CD14-positive monocyte (primary cell): ENCODE measurements at regions not wholly inside any gene's neighbourhood (a gene's known extent, or its start where the extent isn't known, plus 50 kb on each side); places are given as distances from the start of the nearest gene placed in this dataset.

Experiments used
- DNase-seq, 3 donors: peaks; one replicate each; pipeline ENCODE4 v3.0.0-alpha.2; 2011 to 2022
- H2AFZ ChIP-seq: 2 replicates; pipeline ENCODE4 v1.6.0; 2012; ENCODE audit warnings: mild to moderate bottlenecking, low read depth, low read length, inconsistent platforms; ENCODE audit not compliant: insufficient read depth, poor library complexity, severe bottlenecking
- H3K27ac ChIP-seq, 2 donors: 1 replicate in 1 of 2; 2 replicates in 1 of 2; pipeline ENCODE4 v1.5.1; 2012 to 2013; ENCODE audit warnings: low read length in 2 of 2, control low read depth in 1 of 2, inconsistent platforms in 1 of 2, low read depth in 1 of 2, mild to moderate bottlenecking in 1 of 2
- H3K27me3 ChIP-seq, 2 donors: one replicate each; pipeline versions ENCODE4 v1.6.0 to v1.6.1; 2011 to 2013; ENCODE audit warnings: low read length in 2 of 2; ENCODE audit not compliant: control insufficient read depth in 2 of 2, insufficient read depth in 2 of 2
- H3K36me3 ChIP-seq, 2 donors: replicated peaks in 1 of 2; 1 replicate in 1 of 2; 2 replicates in 1 of 2; pipeline versions ENCODE4 v1.5.1 to v1.6.1; 2012 to 2013; ENCODE audit warnings: low read length in 2 of 2, control low read depth in 1 of 2, inconsistent platforms in 1 of 2, mild to moderate bottlenecking in 1 of 2; ENCODE audit not compliant: insufficient read depth in 2 of 2, control insufficient read depth in 1 of 2
- H3K4me1 ChIP-seq, 2 donors: 1 replicate in 1 of 2; 2 replicates in 1 of 2; pipeline versions ENCODE4 v1.5.1 to v1.6.1; 2012 to 2013; ENCODE audit warnings: low read length in 2 of 2, control low read depth in 1 of 2, inconsistent platforms in 1 of 2, mild to moderate bottlenecking in 1 of 2, moderate library complexity in 1 of 2; ENCODE audit not compliant: insufficient read depth in 2 of 2, control insufficient read depth in 1 of 2
- H3K4me2 ChIP-seq: replicated peaks from 2 replicates; pipeline ENCODE3; 2012; ENCODE audit warnings: low read length, moderate library complexity, mild to moderate bottlenecking; ENCODE audit not compliant: poor library complexity, severe bottlenecking; ENCODE audit errors: extremely low read depth
- H3K4me3 ChIP-seq, 3 experiments: fragments of 200-600 bp in 1 of 3; sonication (generic) in 1 of 3; replicated peaks in 1 of 3; 1 replicate in 2 of 3; 2 replicates in 1 of 3; pipeline ENCODE4 v1.5.1; 2011 to 2013; ENCODE audit warnings: low read length in 3 of 3, mild to moderate bottlenecking in 3 of 3, control low read depth in 2 of 3, low read depth in 2 of 3, inconsistent platforms in 1 of 3, moderate library complexity in 1 of 3
- H3K79me2 ChIP-seq: 2 replicates; pipeline ENCODE4 v1.6.0; 2012; ENCODE audit warnings: mild to moderate bottlenecking, control low read depth, inconsistent platforms, low read length, moderate library complexity; ENCODE audit not compliant: insufficient read depth
- H3K9ac ChIP-seq: 2 replicates; pipeline ENCODE4 v1.6.0; 2017; ENCODE audit warnings: low read length, mild to moderate bottlenecking; ENCODE audit not compliant: insufficient read depth, poor library complexity, severe bottlenecking
- H3K9me3 ChIP-seq, 2 donors: replicated peaks in 1 of 2; 1 replicate in 1 of 2; 2 replicates in 1 of 2; pipeline versions ENCODE4 v1.5.1 to v1.6.1; 2012 to 2013; ENCODE audit warnings: low read length in 2 of 2, control low read depth in 1 of 2; ENCODE audit not compliant: control insufficient read depth in 1 of 2, insufficient read depth in 1 of 2
- H4K20me1 ChIP-seq: 2 replicates; pipeline ENCODE4 v1.6.0; 2012; ENCODE audit warnings: mild to moderate bottlenecking, low read length, control low read depth, moderate library complexity; ENCODE audit not compliant: insufficient read depth
- H3K27ac Mint-ChIP-seq, 7 donors: one replicate each; pipeline ENCODE4 v1.8.0; 2020; ENCODE audit warnings: mild to moderate bottlenecking in 7 of 7, mixed read lengths in 7 of 7, moderate library complexity in 6 of 7, inconsistent platforms in 2 of 7
- H3K27me3 Mint-ChIP-seq, 3 donors: one replicate each; pipeline ENCODE4 v1.8.0; 2021 to 2022; ENCODE audit warnings: low read depth in 3 of 3, mild to moderate bottlenecking in 3 of 3, mixed read lengths in 3 of 3, moderate library complexity in 3 of 3, inconsistent platforms in 1 of 3
- H3K36me3 Mint-ChIP-seq, 2 donors: one replicate each; pipeline ENCODE4 v1.8.0; 2020; ENCODE audit warnings: mixed read lengths in 2 of 2, inconsistent platforms in 1 of 2, mild to moderate bottlenecking in 1 of 2
- H3K4me1 Mint-ChIP-seq: one replicate; pipeline ENCODE4 v1.8.0; 2020; ENCODE audit warnings: mild to moderate bottlenecking, mixed read lengths
- H3K4me3 Mint-ChIP-seq, 2 donors: one replicate each; pipeline ENCODE4 v1.8.0; 2020; ENCODE audit warnings: mild to moderate bottlenecking in 2 of 2, mixed read lengths in 2 of 2, moderate library complexity in 1 of 2
- H3K9me3 Mint-ChIP-seq, 7 donors: one replicate each; pipeline ENCODE4 v1.8.0; 2020 to 2022; ENCODE audit warnings: mixed read lengths in 7 of 7, mild to moderate bottlenecking in 6 of 7, moderate library complexity in 6 of 7, inconsistent platforms in 2 of 7
- WGBS: methylation state at CpG from one replicate; pipeline ENCODE4 v1.1.5; 2013; ENCODE audit warnings: missing lambda C conversion rate; ENCODE audit not compliant: insufficient coverage; 5-methylcytosine and 5-hydroxymethylcytosine counted together
- intact Hi-C, 2 donors: fragments of 100-400 bp; cut with micrococcal nuclease; formaldehyde crosslinking; loops; one replicate each; pipeline versions ENCODE4 v1.15.0 to v1.15.1; 2023
- TF ChIP-seq, protein P1 (sequence below): fragments of 200-600 bp; IDR thresholded peaks from one replicate; pipeline ENCODE4 v1.8.0; 2022; ENCODE audit warnings: antibody characterized with exemption, mild to moderate bottlenecking

DNA sequence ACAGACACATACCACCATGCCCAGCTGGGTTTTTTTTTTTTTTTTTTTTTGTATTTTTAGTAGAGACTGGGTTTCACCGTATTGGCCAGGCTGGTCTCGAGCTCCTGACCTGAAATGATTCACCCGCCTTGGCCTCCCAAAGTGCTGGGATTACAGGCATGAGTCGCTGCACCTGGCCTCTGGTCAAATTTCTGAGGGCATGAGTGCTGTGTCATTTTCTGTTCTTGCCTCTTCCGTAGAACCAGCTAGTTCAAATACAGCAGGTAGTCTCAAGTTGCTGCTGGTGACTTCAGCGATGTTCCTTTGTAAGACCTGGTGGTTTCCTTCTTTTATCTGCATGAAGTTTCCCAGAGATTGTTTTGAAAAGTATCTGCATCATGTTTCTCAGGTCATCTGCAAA lies 134.8 kb upstream of the SHH start:
- H3K27ac Mint-ChIP-seq = no peak overlapping the region
- H3K27me3 Mint-ChIP-seq = peaks cover 3 to 4% (median 3%) of the 10 kb centered on the region in 3 donors
- Histone ChIP-seq H3K9me3 (peaks cover 7 to 14% of the 10 kb centered on the region in 2 donors), H3K4me2 (no peak overlapping the region), H3K27ac (no peak overlapping the region), H3K9ac (no peak overlapping the region), H3K27me3 (no peaks in the 10 kb centered on the region), H3K79me2 (no peaks in the 10 kb centered on the region), H3K36me3 (no peaks in the 10 kb centered on the region), H4K20me1 (no peaks in the 10 kb centered on the region), H3K4me3 (no peak overlapping the region), H2AFZ (no peak overlapping the region), H3K4me1 (no peaks in the 10 kb centered on the region)
- DNase-seq = no peak
- TF ChIP-seq, protein P1, sequence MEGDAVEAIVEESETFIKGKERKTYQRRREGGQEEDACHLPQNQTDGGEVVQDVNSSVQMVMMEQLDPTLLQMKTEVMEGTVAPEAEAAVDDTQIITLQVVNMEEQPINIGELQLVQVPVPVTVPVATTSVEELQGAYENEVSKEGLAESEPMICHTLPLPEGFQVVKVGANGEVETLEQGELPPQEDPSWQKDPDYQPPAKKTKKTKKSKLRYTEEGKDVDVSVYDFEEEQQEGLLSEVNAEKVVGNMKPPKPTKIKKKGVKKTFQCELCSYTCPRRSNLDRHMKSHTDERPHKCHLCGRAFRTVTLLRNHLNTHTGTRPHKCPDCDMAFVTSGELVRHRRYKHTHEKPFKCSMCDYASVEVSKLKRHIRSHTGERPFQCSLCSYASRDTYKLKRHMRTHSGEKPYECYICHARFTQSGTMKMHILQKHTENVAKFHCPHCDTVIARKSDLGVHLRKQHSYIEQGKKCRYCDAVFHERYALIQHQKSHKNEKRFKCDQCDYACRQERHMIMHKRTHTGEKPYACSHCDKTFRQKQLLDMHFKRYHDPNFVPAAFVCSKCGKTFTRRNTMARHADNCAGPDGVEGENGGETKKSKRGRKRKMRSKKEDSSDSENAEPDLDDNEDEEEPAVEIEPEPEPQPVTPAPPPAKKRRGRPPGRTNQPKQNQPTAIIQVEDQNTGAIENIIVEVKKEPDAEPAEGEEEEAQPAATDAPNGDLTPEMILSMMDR = no peak
- 98% methylated on average over 5 of the region's 6 CpGs for WGBS
- intact Hi-C loops = no loop called here
- peaks cover 9 to 21% (median 12%) of the 10 kb centered on the region in 7 donors for H3K9me3 Mint-ChIP-seq
- H3K36me3 Mint-ChIP-seq = no peaks in the 10 kb centered on the region
- no peak overlapping the region for H3K4me3 Mint-ChIP-seq
- H3K4me1 Mint-ChIP-seq = no peaks in the 10 kb centered on the region

- H3K9ac ChIP-seq = no peak overlapping the region
Measured at GRCh38 chr7:155945670-155946325, 133.5 kb upstream of the SHH start.

More at GRCh38 chr7:155945670-155946325, 133.5 kb upstream of the SHH start:
- Mint-ChIP-seq H3K9me3 (peaks cover 8 to 19% (median 10%) of the 10 kb centered on the region in 7 donors), H3K27ac (peak overlapping the region in 1 of 7 donors; percentile 61), H3K27me3 (peaks cover 1 to 3% (median 2%) of the 10 kb centered on the region in 3 donors), H3K36me3 (no peaks in the 10 kb centered on the region), H3K4me3 (no peak overlapping the region), H3K4me1 (no peaks in the 10 kb centered on the region)
- Histone ChIP-seq H4K20me1 (no peaks in the 10 kb centered on the region), H3K36me3 (no peaks in the 10 kb centered on the region), H3K4me3 (no peak overlapping the region), H3K4me2 (no peak overlapping the region), H3K27me3 (no peaks in the 10 kb centered on the region), H3K27ac (no peak overlapping the region), H3K79me2 (no peaks in the 10 kb centered on the region), H2AFZ (no peak overlapping the region), H3K4me1 (no peaks in the 10 kb centered on the region), H3K9me3 (peaks cover 7 to 10% of the 10 kb centered on the region in 2 donors)
- WGBS = 95% methylated on average over 31 of the region's 32 CpGs
- TF ChIP-seq, protein P1 = no peak
- intact Hi-C loops = no loop called here
- no peak for DNase-seq
